ENCODE measurements at regions not wholly inside any gene's neighbourhood (a gene's known extent, or its start where the extent isn't known, plus 50 kb on each side); places are given as distances from the start of the nearest gene placed in this dataset.

DNA sequence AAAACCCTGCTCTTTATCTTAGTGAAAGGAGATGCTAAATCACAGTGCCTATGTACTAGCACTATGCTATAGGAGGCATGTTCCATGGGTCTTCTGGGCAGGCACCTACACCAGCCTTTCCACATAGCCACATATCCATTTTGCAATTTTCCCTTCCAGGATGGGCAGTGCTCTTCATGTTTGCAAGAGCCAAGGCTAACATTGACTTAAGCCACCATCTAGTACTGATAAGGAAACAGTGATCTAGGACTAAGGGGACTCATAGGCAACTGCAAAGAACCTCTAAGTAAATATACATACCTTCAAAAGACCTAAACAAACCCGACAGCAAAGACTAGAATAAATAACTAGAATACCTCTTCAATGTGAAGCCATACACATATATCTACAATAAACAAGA lies 919.7 kb upstream of the GYPC start:
- ChIA-PET POLR2A (ENCODE audit: low non-redundant PET) (no interaction called here), CTCF (no interaction called here)

DNA sequence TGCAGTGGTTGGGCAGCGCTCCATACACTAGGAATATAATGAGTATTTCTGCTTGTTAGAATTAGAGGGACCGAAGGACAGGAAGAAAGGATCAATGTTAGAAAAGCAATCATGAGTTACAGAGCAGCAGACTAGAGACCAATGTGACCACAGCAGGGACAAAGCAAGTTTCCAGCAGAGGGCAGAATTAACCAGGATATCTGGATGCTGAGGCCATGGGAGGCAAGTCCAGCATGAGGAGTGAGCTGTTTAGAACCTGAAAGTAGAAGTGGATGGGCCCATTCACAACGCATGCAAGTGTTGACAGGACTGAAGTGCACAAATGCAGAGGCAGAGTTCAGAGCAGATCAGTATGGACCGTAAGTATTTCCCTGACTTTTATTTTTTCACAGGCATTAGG lies 910.4 kb upstream of the GYPC start:
- CTCF ChIA-PET = no interaction called here
- no peaks in the 10 kb centered on the region for H3K27me3 ChIP-seq (replicated peaks; ENCODE audit: insufficient read depth, low read depth, low read length, poor library complexity)

More for the DNA sequence above, 919.7 kb upstream of the GYPC start:
- Histone ChIP-seq H3K9me3 (ENCODE audit: low read depth, low read length, poor library complexity, severe bottlenecking) (peaks cover 3% of the 10 kb centered on the region), H3K4me3 (ENCODE audit: low read depth, low read length, poor library complexity, severe bottlenecking) (no peak overlapping the region), H3K4me1 (ENCODE audit: insufficient read depth, low read length, poor library complexity, severe bottlenecking) (no peaks in the 10 kb centered on the region), H3K27me3 (replicated peaks; ENCODE audit: insufficient read depth, low read depth, low read length, poor library complexity) (no peaks in the 10 kb centered on the region), H3K27ac (ENCODE audit: low read depth, low read length, poor library complexity, severe bottlenecking) (no peak overlapping the region), H3K36me3 (ENCODE audit: insufficient read depth, low read length, poor library complexity, severe bottlenecking) (no peaks in the 10 kb centered on the region)
- intact Hi-C loops (cut with micrococcal nuclease; ENCODE audit: unreplicated experiment) = no loop called here
- BruUV-seq (replicated peaks) = no TSS peak
- no peak for TF ChIP-seq EZH2 (IDR thresholded peaks at IDR 0.05; ENCODE audit: borderline replicate concordance, low read depth, low read length, poor library complexity, severe bottlenecking)
- TF ChIP-seq, protein P1, sequence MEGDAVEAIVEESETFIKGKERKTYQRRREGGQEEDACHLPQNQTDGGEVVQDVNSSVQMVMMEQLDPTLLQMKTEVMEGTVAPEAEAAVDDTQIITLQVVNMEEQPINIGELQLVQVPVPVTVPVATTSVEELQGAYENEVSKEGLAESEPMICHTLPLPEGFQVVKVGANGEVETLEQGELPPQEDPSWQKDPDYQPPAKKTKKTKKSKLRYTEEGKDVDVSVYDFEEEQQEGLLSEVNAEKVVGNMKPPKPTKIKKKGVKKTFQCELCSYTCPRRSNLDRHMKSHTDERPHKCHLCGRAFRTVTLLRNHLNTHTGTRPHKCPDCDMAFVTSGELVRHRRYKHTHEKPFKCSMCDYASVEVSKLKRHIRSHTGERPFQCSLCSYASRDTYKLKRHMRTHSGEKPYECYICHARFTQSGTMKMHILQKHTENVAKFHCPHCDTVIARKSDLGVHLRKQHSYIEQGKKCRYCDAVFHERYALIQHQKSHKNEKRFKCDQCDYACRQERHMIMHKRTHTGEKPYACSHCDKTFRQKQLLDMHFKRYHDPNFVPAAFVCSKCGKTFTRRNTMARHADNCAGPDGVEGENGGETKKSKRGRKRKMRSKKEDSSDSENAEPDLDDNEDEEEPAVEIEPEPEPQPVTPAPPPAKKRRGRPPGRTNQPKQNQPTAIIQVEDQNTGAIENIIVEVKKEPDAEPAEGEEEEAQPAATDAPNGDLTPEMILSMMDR (conservative IDR thresholded peaks at IDR 0.05; ENCODE audit: low read depth, low read length) = no peak
- no peak for DNase-seq (ENCODE audit: low spot score)

DNA sequence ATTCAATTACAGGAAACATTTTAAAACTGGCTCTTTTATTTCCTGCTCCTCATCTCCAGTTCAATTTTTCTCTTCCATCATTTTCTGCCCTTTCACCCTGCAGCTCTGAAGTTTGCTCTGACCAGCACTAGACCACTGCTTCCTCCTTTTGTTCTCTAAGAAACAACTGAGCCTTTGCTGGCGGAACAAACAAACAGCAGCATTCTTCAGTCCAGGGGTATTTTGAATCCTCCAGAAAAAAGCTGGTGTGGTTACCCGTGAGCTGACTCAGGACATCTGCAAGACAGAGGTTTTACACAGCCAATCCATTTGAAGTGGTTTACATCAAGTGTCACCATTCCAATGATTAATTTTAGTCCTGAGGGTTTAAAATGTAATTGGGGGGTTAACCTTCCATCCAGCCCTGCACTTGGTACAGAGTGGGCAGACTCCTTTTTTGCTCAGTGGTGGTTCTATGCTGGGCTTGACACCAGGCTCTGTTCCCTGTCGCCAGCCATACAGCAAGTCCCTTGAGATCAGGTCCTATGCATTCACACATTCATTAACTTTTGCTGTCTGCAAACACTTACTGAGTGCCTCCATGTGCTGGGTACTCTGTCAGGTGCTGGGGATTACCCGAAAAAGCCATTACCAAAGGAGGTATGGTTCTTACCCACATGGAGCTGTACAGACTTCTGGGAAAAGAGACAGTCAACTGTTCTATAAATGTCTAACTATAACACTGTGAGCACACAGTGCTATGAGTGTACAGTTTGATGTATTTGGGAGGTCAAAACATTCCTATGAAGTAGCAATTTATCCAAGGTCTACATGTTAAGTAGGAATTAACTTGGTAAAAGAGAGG lies 909.4 kb upstream of the GYPC start:
- POLR2A ChIA-PET (ENCODE audit: low non-redundant PET) = no interaction called here
- intact Hi-C loops (cut with micrococcal nuclease; ENCODE audit: unreplicated experiment) = no loop called here
- CTCF ChIA-PET = no interaction called here
- no peak for DNase-seq (ENCODE audit: low spot score)
- Histone ChIP-seq H3K4me3 (ENCODE audit: low read depth, low read length, poor library complexity, severe bottlenecking) (no peak overlapping the region), H3K36me3 (ENCODE audit: insufficient read depth, low read length, poor library complexity, severe bottlenecking) (no peaks in the 10 kb centered on the region), H3K9me3 (ENCODE audit: low read depth, low read length, poor library complexity, severe bottlenecking) (peaks cover 3% of the 10 kb centered on the region), H3K27ac (ENCODE audit: low read depth, low read length, poor library complexity, severe bottlenecking) (no peak overlapping the region), H3K27me3 (replicated peaks; ENCODE audit: insufficient read depth, low read depth, low read length, poor library complexity) (no peaks in the 10 kb centered on the region), H3K4me1 (ENCODE audit: insufficient read depth, low read length, poor library complexity, severe bottlenecking) (no peaks in the 10 kb centered on the region)
- no TSS peak for BruUV-seq (replicated peaks)
- TF ChIP-seq EZH2 (IDR thresholded peaks at IDR 0.05; ENCODE audit: borderline replicate concordance, low read depth, low read length, poor library complexity, severe bottlenecking) = no peak
- TF ChIP-seq, protein P1 (conservative IDR thresholded peaks at IDR 0.05; ENCODE audit: low read depth, low read length) = no peak

More for the DNA sequence above, 910.4 kb upstream of the GYPC start:
- Histone ChIP-seq H3K27ac (ENCODE audit: low read depth, low read length, poor library complexity, severe bottlenecking) (no peak overlapping the region), H3K4me3 (ENCODE audit: low read depth, low read length, poor library complexity, severe bottlenecking) (no peak overlapping the region), H3K9me3 (ENCODE audit: low read depth, low read length, poor library complexity, severe bottlenecking) (no peaks in the 10 kb centered on the region), H3K36me3 (ENCODE audit: insufficient read depth, low read length, poor library complexity, severe bottlenecking) (no peaks in the 10 kb centered on the region), H3K4me1 (ENCODE audit: insufficient read depth, low read length, poor library complexity, severe bottlenecking) (no peaks in the 10 kb centered on the region)
- BruUV-seq (replicated peaks) = no TSS peak
- intact Hi-C loops (cut with micrococcal nuclease; ENCODE audit: unreplicated experiment) = no loop called here
- no peak for TF ChIP-seq EZH2 (IDR thresholded peaks at IDR 0.05; ENCODE audit: borderline replicate concordance, low read depth, low read length, poor library complexity, severe bottlenecking)
- TF ChIP-seq, protein P1 (conservative IDR thresholded peaks at IDR 0.05; ENCODE audit: low read depth, low read length) = peak; percentile 41
- POLR2A ChIA-PET (ENCODE audit: low non-redundant PET) = no interaction called here
- DNase-seq (ENCODE audit: low spot score) = peak; percentile 32
